ENCODE measurements at regions not wholly inside any gene's neighbourhood (a gene's known extent, or its start where the extent isn't known, plus 50 kb on each side); places are given as distances from the start of the nearest gene placed in this dataset.

- H3K36me3 Mint-ChIP-seq, result no peaks in the 10 kb centered on the region
- H3K9me3 Mint-ChIP-seq, result peaks cover 7% of the 10 kb centered on the region
- ATAC-seq (no peak), DNase-seq (ENCODE audit: low spot score) (no peak)
- TF ChIP-seq, protein P1, sequence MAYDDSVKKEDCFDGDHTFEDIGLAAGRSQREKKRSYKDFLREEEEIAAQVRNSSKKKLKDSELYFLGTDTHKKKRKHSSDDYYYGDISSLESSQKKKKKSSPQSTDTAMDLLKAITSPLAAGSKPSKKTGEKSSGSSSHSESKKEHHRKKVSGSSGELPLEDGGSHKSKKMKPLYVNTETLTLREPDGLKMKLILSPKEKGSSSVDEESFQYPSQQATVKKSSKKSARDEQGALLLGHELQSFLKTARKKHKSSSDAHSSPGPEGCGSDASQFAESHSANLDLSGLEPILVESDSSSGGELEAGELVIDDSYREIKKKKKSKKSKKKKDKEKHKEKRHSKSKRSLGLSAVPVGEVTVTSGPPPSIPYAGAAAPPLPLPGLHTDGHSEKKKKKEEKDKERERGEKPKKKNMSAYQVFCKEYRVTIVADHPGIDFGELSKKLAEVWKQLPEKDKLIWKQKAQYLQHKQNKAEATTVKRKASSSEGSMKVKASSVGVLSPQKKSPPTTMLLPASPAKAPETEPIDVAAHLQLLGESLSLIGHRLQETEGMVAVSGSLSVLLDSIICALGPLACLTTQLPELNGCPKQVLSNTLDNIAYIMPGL (CRISPR knock-in tag; IDR thresholded peaks at IDR 0.05), result no peak
- TF ChIP-seq HMGA2 (CRISPR knock-in tag; IDR thresholded peaks at IDR 0.05), result no peak
- H3K4me1 Mint-ChIP-seq, result peaks cover 14% of the 10 kb centered on the region
- H3K27me3 Mint-ChIP-seq (ENCODE audit: low read depth), result no peaks in the 10 kb centered on the region
- POLR2A ChIA-PET, result no interaction called here
- CTCF ChIA-PET, result interaction anchor here (2.8 kb wide), 1 partner anchor 62 kb away, joined by 11 read pairs; no protein-coding TSS in a partner anchor
- H3K27ac Mint-ChIP-seq, result no peak overlapping the region
- no peak overlapping the region for H3K4me3 Mint-ChIP-seq
Observed at GRCh38 chr2:204321910-204322751, 223.1 kb upstream of the PARD3B start.

- H3K9me3 Mint-ChIP-seq, result peaks cover 7% of the 10 kb centered on the region
- H3K36me3 Mint-ChIP-seq, result no peaks in the 10 kb centered on the region
- no peak overlapping the region for H3K27ac Mint-ChIP-seq
- H3K4me3 Mint-ChIP-seq, result no peak overlapping the region
- no peaks in the 10 kb centered on the region for H3K27me3 Mint-ChIP-seq (ENCODE audit: low read depth)
- POLR2A ChIA-PET, result no interaction called here
- H3K4me1 Mint-ChIP-seq, result peaks cover 14% of the 10 kb centered on the region
- ATAC-seq (peak; percentile 90), DNase-seq (ENCODE audit: low spot score) (peak; percentile 57)
- CTCF ChIA-PET, result interaction anchor here (1.0 kb wide), 1 partner anchor 13 kb away, joined by 3 read pairs; no protein-coding TSS in a partner anchor
- TF ChIP-seq FOXP1 (CRISPR knock-in tag; IDR thresholded peaks at IDR 0.05; ENCODE audit: borderline replicate concordance) (no peak), MAX (CRISPR knock-in tag; IDR thresholded peaks at IDR 0.05) (no peak), FOXP4 (CRISPR knock-in tag; IDR thresholded peaks at IDR 0.05) (no peak), NFE2L1 (CRISPR knock-in tag; IDR thresholded peaks at IDR 0.05) (no peak), ERG (CRISPR knock-in tag; IDR thresholded peaks at IDR 0.05) (no peak)
- TF ChIP-seq, protein P2, sequence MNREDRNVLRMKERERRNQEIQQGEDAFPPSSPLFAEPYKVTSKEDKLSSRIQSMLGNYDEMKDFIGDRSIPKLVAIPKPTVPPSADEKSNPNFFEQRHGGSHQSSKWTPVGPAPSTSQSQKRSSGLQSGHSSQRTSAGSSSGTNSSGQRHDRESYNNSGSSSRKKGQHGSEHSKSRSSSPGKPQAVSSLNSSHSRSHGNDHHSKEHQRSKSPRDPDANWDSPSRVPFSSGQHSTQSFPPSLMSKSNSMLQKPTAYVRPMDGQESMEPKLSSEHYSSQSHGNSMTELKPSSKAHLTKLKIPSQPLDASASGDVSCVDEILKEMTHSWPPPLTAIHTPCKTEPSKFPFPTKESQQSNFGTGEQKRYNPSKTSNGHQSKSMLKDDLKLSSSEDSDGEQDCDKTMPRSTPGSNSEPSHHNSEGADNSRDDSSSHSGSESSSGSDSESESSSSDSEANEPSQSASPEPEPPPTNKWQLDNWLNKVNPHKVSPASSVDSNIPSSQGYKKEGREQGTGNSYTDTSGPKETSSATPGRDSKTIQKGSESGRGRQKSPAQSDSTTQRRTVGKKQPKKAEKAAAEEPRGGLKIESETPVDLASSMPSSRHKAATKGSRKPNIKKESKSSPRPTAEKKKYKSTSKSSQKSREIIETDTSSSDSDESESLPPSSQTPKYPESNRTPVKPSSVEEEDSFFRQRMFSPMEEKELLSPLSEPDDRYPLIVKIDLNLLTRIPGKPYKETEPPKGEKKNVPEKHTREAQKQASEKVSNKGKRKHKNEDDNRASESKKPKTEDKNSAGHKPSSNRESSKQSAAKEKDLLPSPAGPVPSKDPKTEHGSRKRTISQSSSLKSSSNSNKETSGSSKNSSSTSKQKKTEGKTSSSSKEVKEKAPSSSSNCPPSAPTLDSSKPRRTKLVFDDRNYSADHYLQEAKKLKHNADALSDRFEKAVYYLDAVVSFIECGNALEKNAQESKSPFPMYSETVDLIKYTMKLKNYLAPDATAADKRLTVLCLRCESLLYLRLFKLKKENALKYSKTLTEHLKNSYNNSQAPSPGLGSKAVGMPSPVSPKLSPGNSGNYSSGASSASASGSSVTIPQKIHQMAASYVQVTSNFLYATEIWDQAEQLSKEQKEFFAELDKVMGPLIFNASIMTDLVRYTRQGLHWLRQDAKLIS (CRISPR knock-in tag; IDR thresholded peaks at IDR 0.05; ENCODE audit: borderline replicate concordance), result no peak
- TF ChIP-seq, protein P3, sequence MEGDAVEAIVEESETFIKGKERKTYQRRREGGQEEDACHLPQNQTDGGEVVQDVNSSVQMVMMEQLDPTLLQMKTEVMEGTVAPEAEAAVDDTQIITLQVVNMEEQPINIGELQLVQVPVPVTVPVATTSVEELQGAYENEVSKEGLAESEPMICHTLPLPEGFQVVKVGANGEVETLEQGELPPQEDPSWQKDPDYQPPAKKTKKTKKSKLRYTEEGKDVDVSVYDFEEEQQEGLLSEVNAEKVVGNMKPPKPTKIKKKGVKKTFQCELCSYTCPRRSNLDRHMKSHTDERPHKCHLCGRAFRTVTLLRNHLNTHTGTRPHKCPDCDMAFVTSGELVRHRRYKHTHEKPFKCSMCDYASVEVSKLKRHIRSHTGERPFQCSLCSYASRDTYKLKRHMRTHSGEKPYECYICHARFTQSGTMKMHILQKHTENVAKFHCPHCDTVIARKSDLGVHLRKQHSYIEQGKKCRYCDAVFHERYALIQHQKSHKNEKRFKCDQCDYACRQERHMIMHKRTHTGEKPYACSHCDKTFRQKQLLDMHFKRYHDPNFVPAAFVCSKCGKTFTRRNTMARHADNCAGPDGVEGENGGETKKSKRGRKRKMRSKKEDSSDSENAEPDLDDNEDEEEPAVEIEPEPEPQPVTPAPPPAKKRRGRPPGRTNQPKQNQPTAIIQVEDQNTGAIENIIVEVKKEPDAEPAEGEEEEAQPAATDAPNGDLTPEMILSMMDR (IDR thresholded peaks at IDR 0.05), result peak; percentile 80
Observed at GRCh38 chr2:204325468-204325867, 219.8 kb upstream of the PARD3B start.
